H1 (cell line): ENCODE measurements at regions not wholly inside any gene's neighbourhood (a gene's known extent, or its start where the extent isn't known, plus 50 kb on each side); places are given as distances from the start of the nearest gene placed in this dataset.

ENCODE experiments used
- CTCF ChIA-PET: fragments of 300-600 bp; sonication (Branson Sonifier 250); formaldehyde crosslinking; loops from one replicate; lab custom pipeline; 2021; ENCODE audit not compliant: partially characterized antibody; lab: Charles Lee
- POLR2A ChIA-PET: fragments of 300-600 bp; sonication (Branson Sonifier 250); formaldehyde crosslinking; loops from one replicate; lab custom pipeline; 2021; ENCODE audit warnings: inconsistent platforms; ENCODE audit not compliant: partially characterized antibody; lab: Charles Lee
- DNase-seq, 2 experiments: peaks; one replicate each; pipeline versions ENCODE4 v3.0.0 to v3.0.0-alpha.2; 2010 to 2022; ENCODE audit warnings: low spot score in 2 of 2, low read depth in 1 of 2, mixed read lengths in 1 of 2
- FAIRE-seq: peaks from 2 replicates; lab custom pipeline; 2011; peaks lifted over from hg19 to GRCh38; lab: Jason Lieb, UNC
- H2AFZ ChIP-seq: 2 replicates; pipeline ENCODE4 v1.8.1; 2012; ENCODE audit warnings: low read length, inconsistent platforms
- H2AK5ac ChIP-seq: 2 replicates; pipeline ENCODE4 v1.6.1; 2013; ENCODE audit warnings: low read depth, low read length
- H2BK120ac ChIP-seq: replicated peaks from 2 replicates; pipeline ENCODE3; 2013; ENCODE audit warnings: low read depth, low read length, inconsistent platforms
- H2BK12ac ChIP-seq: 2 replicates; pipeline ENCODE4 v1.6.1; 2013; ENCODE audit warnings: low read depth, low read length
- H2BK15ac ChIP-seq: 2 replicates; pipeline ENCODE4 v1.6.1; 2013; ENCODE audit warnings: low read length
- H2BK20ac ChIP-seq: 2 replicates; pipeline ENCODE4 v1.6.1; 2013; ENCODE audit warnings: low read length
- H2BK5ac ChIP-seq: 2 replicates; pipeline ENCODE4 v1.6.1; 2013; ENCODE audit warnings: low read depth, low read length
- H3K14ac ChIP-seq: 2 replicates; pipeline ENCODE4 v1.6.1; 2013; ENCODE audit warnings: inconsistent platforms; ENCODE audit not compliant: insufficient read length
- H3K18ac ChIP-seq: 2 replicates; pipeline ENCODE4 v1.6.1; 2013; ENCODE audit warnings: low read length; ENCODE audit errors: extremely low read depth
- H3K23ac ChIP-seq: 2 replicates; pipeline ENCODE4 v1.6.1; 2013; ENCODE audit warnings: inconsistent platforms; ENCODE audit not compliant: insufficient read length
- H3K23me2 ChIP-seq: 2 replicates; pipeline ENCODE4 v1.6.1; 2013; ENCODE audit warnings: low read depth, low read length
- H3K27ac ChIP-seq: 2 replicates; pipeline ENCODE4 v1.6.1; 2011; ENCODE audit warnings: low read depth, low read length, inconsistent platforms
- H3K27me3 ChIP-seq, 4 experiments: replicated peaks in 1 of 4; 1 replicate in 1 of 4; 2 replicates in 3 of 4; pipeline versions ENCODE4 v1.6.1 to v1.8.1; 2011 to 2013; ENCODE audit warnings: low read length in 3 of 4, mild to moderate bottlenecking in 3 of 4, inconsistent platforms in 2 of 4, mixed read lengths in 2 of 4, moderate library complexity in 1 of 4; ENCODE audit not compliant: control insufficient read depth in 3 of 4, insufficient read depth in 3 of 4; ENCODE audit errors: extremely low read depth in 1 of 4
- H3K36me3 ChIP-seq, 4 experiments: 2 replicates each; pipeline versions ENCODE4 v1.6.1 to v1.8.1; 2011 to 2013; ENCODE audit warnings: mild to moderate bottlenecking in 4 of 4, low read length in 3 of 4, moderate library complexity in 2 of 4, control low read depth in 1 of 4, inconsistent platforms in 1 of 4; ENCODE audit not compliant: insufficient read depth in 4 of 4, control insufficient read depth in 2 of 4
- H3K4ac ChIP-seq: replicated peaks from 2 replicates; pipeline ENCODE3; 2013; ENCODE audit warnings: low read length, low read depth, mixed read lengths, inconsistent platforms; ENCODE audit not compliant: insufficient read length
- H3K4me1 ChIP-seq, 4 experiments: replicated peaks in 1 of 4; 1 replicate in 1 of 4; 2 replicates in 3 of 4; pipeline versions ENCODE4 v1.6.1 to v1.8.1; 2011 to 2013; ENCODE audit warnings: low read length in 3 of 4, inconsistent platforms in 2 of 4, mixed read lengths in 1 of 4; ENCODE audit not compliant: insufficient read depth in 4 of 4, control insufficient read depth in 3 of 4
- H3K4me2 ChIP-seq, 2 experiments: 2 replicates each; pipeline versions ENCODE4 v1.6.1 to v1.8.1; 2011 to 2013; ENCODE audit warnings: low read depth in 2 of 2, low read length in 2 of 2, control low read depth in 1 of 2, inconsistent platforms in 1 of 2, mild to moderate bottlenecking in 1 of 2; ENCODE audit not compliant: insufficient read depth in 1 of 2
- H3K4me3 ChIP-seq, 4 experiments: fragments of 200-600, 300-600 bp in 1 of 4; sonication (generic), shearing (Covaris generic), sonication (Bioruptor Twin) in 1 of 4; 2 replicates each; pipeline versions ENCODE4 v1.5.1 to v1.8.1; 2011 to 2016; ENCODE audit warnings: low read length in 4 of 4, low read depth in 3 of 4, control low read depth in 2 of 4, inconsistent platforms in 2 of 4, mild to moderate bottlenecking in 2 of 4, mixed read lengths in 1 of 4, moderate library complexity in 1 of 4; ENCODE audit not compliant: insufficient read depth in 2 of 4; ENCODE audit errors: extremely low read depth in 1 of 4
- H3K56ac ChIP-seq: replicated peaks from 2 replicates; pipeline ENCODE3; 2013; ENCODE audit warnings: low read depth, mild to moderate bottlenecking, mixed read lengths, low read length, inconsistent platforms; ENCODE audit not compliant: insufficient read length
- H3K79me1 ChIP-seq: 2 replicates; pipeline ENCODE4 v1.6.1; 2013; ENCODE audit warnings: low read depth, low read length, control low read depth
- H3K79me2 ChIP-seq, 2 experiments: 2 replicates each; pipeline versions ENCODE4 v1.6.1 to v1.8.1; 2012 to 2013; ENCODE audit warnings: low read length in 2 of 2, mild to moderate bottlenecking in 2 of 2, inconsistent platforms in 1 of 2; ENCODE audit not compliant: insufficient read depth in 2 of 2, control insufficient read depth in 1 of 2
- H3K9ac ChIP-seq, 4 experiments: replicated peaks in 1 of 4; 1 replicate in 1 of 4; 2 replicates in 3 of 4; pipeline versions ENCODE4 v1.6.1 to v1.8.1; 2011 to 2013; ENCODE audit warnings: low read depth in 3 of 4, low read length in 3 of 4, control low read depth in 2 of 4, mild to moderate bottlenecking in 2 of 4, moderate library complexity in 2 of 4, inconsistent platforms in 1 of 4; ENCODE audit errors: extremely low read depth in 1 of 4
- H3K9me3 ChIP-seq, 2 experiments: 2 replicates each; pipeline versions ENCODE4 v1.6.1 to v1.8.1; 2012 to 2013; ENCODE audit warnings: mild to moderate bottlenecking in 2 of 2, moderate library complexity in 2 of 2, control low read depth in 1 of 2, inconsistent platforms in 1 of 2, low read depth in 1 of 2, low read length in 1 of 2, mixed read lengths in 1 of 2; ENCODE audit not compliant: insufficient read depth in 2 of 2
- H4K20me1 ChIP-seq, 2 experiments: replicated peaks in 1 of 2; 2 replicates each; pipeline versions ENCODE3 to v1.8.1; 2011 to 2013; ENCODE audit warnings: inconsistent platforms in 2 of 2, low read length in 2 of 2, mild to moderate bottlenecking in 1 of 2; ENCODE audit not compliant: insufficient read depth in 2 of 2, control insufficient read depth in 1 of 2
- H4K5ac ChIP-seq: 2 replicates; pipeline ENCODE4 v1.6.1; 2013; ENCODE audit warnings: low read length, low read depth, mixed read lengths, inconsistent platforms; ENCODE audit not compliant: insufficient read length
- H4K8ac ChIP-seq: 2 replicates; pipeline ENCODE4 v1.8.0; 2013; ENCODE audit warnings: mild to moderate bottlenecking, moderate library complexity, low read length, inconsistent platforms; ENCODE audit not compliant: insufficient read depth; ENCODE audit errors: extremely low read depth
- H4K91ac ChIP-seq: replicated peaks from 2 replicates; pipeline ENCODE3; 2013; ENCODE audit warnings: low read length, mixed read lengths, inconsistent platforms; ENCODE audit not compliant: insufficient read length
- CBX5 ChIP-seq: fragments of 300-800, 300-1000 bp; sonication (generic); IDR thresholded peaks from 2 replicates; pipeline ENCODE4 v1.7.1; 2016; ENCODE audit warnings: antibody characterized with exemption, low read length, low read depth
- CEBPB ChIP-seq: IDR thresholded peaks from 2 replicates; pipeline ENCODE4 v1.6.1; 2012; ENCODE audit warnings: low read depth, low read length
- CHD2 ChIP-seq: IDR thresholded peaks from 2 replicates; pipeline ENCODE4 v1.6.1; 2012; ENCODE audit warnings: low read length, improper control_type of control experiment
- CTBP2 ChIP-seq: IDR thresholded peaks from 2 replicates; pipeline ENCODE4 v1.7.0; 2011; ENCODE audit warnings: borderline replicate concordance, mild to moderate bottlenecking, moderate library complexity, mixed read lengths, low read length; ENCODE audit not compliant: insufficient read depth, insufficient read length
- FOSL1 ChIP-seq: IDR thresholded peaks from 2 replicates; pipeline ENCODE4 v1.6.1; 2011; ENCODE audit warnings: mild to moderate bottlenecking, low read depth, low read length, moderate library complexity; ENCODE audit not compliant: insufficient read depth
- MAFK ChIP-seq: IDR thresholded peaks from 2 replicates; pipeline ENCODE4 v1.6.1; 2012; ENCODE audit warnings: low read depth, mild to moderate bottlenecking, improper control_type of control experiment, low read length
- POLR2A ChIP-seq, 2 experiments: IDR thresholded peaks; 1 replicate in 1 of 2; 2 replicates in 1 of 2; pipeline ENCODE4 v1.6.1; 2011; ENCODE audit warnings: low read depth in 2 of 2, low read length in 2 of 2, mild to moderate bottlenecking in 2 of 2; ENCODE audit errors: control extremely low read depth in 1 of 2
- POLR2AphosphoS5 ChIP-seq: IDR thresholded peaks from 2 replicates; pipeline ENCODE4 v1.6.1; 2011; ENCODE audit warnings: low read depth, low read length
- TEAD4 ChIP-seq: IDR thresholded peaks from 2 replicates; pipeline ENCODE4 v1.6.1; 2012; ENCODE audit warnings: low read depth, low read length, inconsistent platforms, mixed read lengths
- ZNF274 ChIP-seq: IDR thresholded peaks from 2 replicates; pipeline ENCODE4 v1.7.0; 2012; ENCODE audit warnings: low read length, borderline replicate concordance; ENCODE audit errors: extremely low read depth
- WGBS, 2 experiments: shearing (Covaris generic) in 1 of 2; methylation state at CpG; one replicate each; pipeline versions ENCODE4 v1.1.6 to v1.1.7; 2013 to 2015; ENCODE audit warnings: low lambda C conversion rate in 2 of 2, mixed read lengths in 2 of 2, inconsistent platforms in 1 of 2, low coverage in 1 of 2, missing lambda C conversion rate in 1 of 2; ENCODE audit not compliant: insufficient replicate concordance in 2 of 2, insufficient coverage in 1 of 2, insufficient read length in 1 of 2; ENCODE audit errors: extremely low coverage in 1 of 2, missing lambda C conversion rate in 1 of 2; 5-methylcytosine and 5-hydroxymethylcytosine counted together

- H2AK5ac ChIP-seq = no peak overlapping the region
- no peak for DNase-seq
- no peak overlapping the region for H3K4me3 ChIP-seq
- H3K23ac ChIP-seq = no peak overlapping the region
- H2BK12ac ChIP-seq = no peak overlapping the region
- no peaks in the 10 kb centered on the region for H3K23me2 ChIP-seq
- CTCF ChIA-PET = interaction anchor here (0.6 kb wide), 1 partner anchor 133 kb away, joined by 3 read pairs; no protein-coding TSS in a partner anchor
- no peak overlapping the region for H3K27ac ChIP-seq
- POLR2A ChIA-PET = no interaction called here
- H3K79me2 ChIP-seq = no peaks in the 10 kb centered on the region
- no peaks in the 10 kb centered on the region for H3K36me3 ChIP-seq
- H3K4me1 ChIP-seq = no peaks in the 10 kb centered on the region
- no peak overlapping the region for H4K5ac ChIP-seq
- H4K20me1 ChIP-seq = no peaks in the 10 kb centered on the region
- H2BK15ac ChIP-seq = no peak overlapping the region
- no peaks in the 10 kb centered on the region for H3K79me1 ChIP-seq
- no peak overlapping the region for H4K8ac ChIP-seq
- H3K9me3 ChIP-seq = no peaks in the 10 kb centered on the region
- H3K18ac ChIP-seq = no peak overlapping the region
- no peak overlapping the region for H2BK20ac ChIP-seq
- H3K27me3 ChIP-seq = no peaks in the 10 kb centered on the region
- no peak overlapping the region for H3K4ac ChIP-seq
- 93% methylated on average over 2 of the region's 2 CpGs; no CpG with 5 or more reads in 1 of the 2 experiments for WGBS, 2 experiments
- no peak overlapping the region for H2AFZ ChIP-seq
- no peak overlapping the region for H2BK120ac ChIP-seq
- no peak overlapping the region for H3K56ac ChIP-seq
- H4K91ac ChIP-seq = no peak overlapping the region
- no peak overlapping the region for H3K9ac ChIP-seq
- no peak overlapping the region for H3K14ac ChIP-seq
- TF ChIP-seq CTBP2 (no peak), MAFK (no peak), TEAD4 (no peak), FOSL1 (no peak), CHD2 (no peak), CBX5 (no peak), CEBPB (no peak), ZNF274 (no peak), POLR2A (IDR thresholded peaks at IDR 0.05; ENCODE audit: control extremely low read depth in 1 of 2, low read depth in 2 of 2, low read length in 2 of 2) (no peak), POLR2AphosphoS5 (no peak)
- H3K4me2 ChIP-seq = no peak overlapping the region
- no peak overlapping the region for H2BK5ac ChIP-seq
- no peak for FAIRE-seq
Measured at GRCh38 chr6:6483168-6483567, 105.4 kb upstream of the LY86 start.
